Mesothelial cell of epicardium (in vitro differentiated cells): ENCODE measurements at regions not wholly inside any gene's neighbourhood (a gene's known extent, or its start where the extent isn't known, plus 50 kb on each side); places are given as distances from the start of the nearest gene placed in this dataset.

ENCODE experiments used
- DNase-seq, 2 experiments: peaks; one replicate each; pipeline ENCODE4 v3.0.0; 2021; ENCODE audit warnings: low spot score in 2 of 2; ENCODE audit not compliant: unreplicated experiment in 2 of 2
- H3K27ac Mint-ChIP-seq: 2 replicates; pipeline ENCODE4 v1.8.0; 2021; ENCODE audit warnings: mixed read lengths
- H3K27me3 Mint-ChIP-seq: 2 replicates; pipeline ENCODE4 v1.8.0; 2021; ENCODE audit warnings: low read depth, mixed read lengths
- H3K36me3 Mint-ChIP-seq: 2 replicates; pipeline ENCODE4 v1.8.0; 2021; ENCODE audit warnings: mixed read lengths
- H3K4me1 Mint-ChIP-seq: 2 replicates; pipeline ENCODE4 v1.8.0; 2021; ENCODE audit warnings: mixed read lengths
- H3K4me3 Mint-ChIP-seq: 2 replicates; pipeline ENCODE4 v1.8.0; 2021; ENCODE audit warnings: mild to moderate bottlenecking, moderate library complexity, mixed read lengths
- H3K9me3 Mint-ChIP-seq: 2 replicates; pipeline ENCODE4 v1.8.0; 2021; ENCODE audit warnings: mixed read lengths
- CTCF ChIP-seq: fragments of 200-600 bp; sonication (generic); IDR thresholded peaks from one replicate; pipeline ENCODE4 v1.5.0; 2021; ENCODE audit warnings: antibody characterized with exemption; ENCODE audit not compliant: unreplicated experiment

GRCh38 chr5:74314906-74315305, 325.6 kb downstream of the ENC1 start:
- Mint-ChIP-seq H3K9me3 (peaks cover 4% of the 10 kb centered on the region), H3K4me3 (no peak overlapping the region), H3K27ac (no peak overlapping the region), H3K36me3 (no peaks in the 10 kb centered on the region), H3K27me3 (no peaks in the 10 kb centered on the region), H3K4me1 (peaks cover 57% of the 10 kb centered on the region)
- DNase-seq = no peak
- TF ChIP-seq CTCF = no peak

GRCh38 chr5:74313896-74314295, 326.6 kb downstream of the ENC1 start:
- no peak for DNase-seq
- H3K9me3 Mint-ChIP-seq = peaks cover 3% of the 10 kb centered on the region
- peaks cover 55% of the 10 kb centered on the region for H3K4me1 Mint-ChIP-seq
- no peak overlapping the region for H3K4me3 Mint-ChIP-seq
- H3K36me3 Mint-ChIP-seq = no peaks in the 10 kb centered on the region
- H3K27ac Mint-ChIP-seq = no peak overlapping the region
- no peaks in the 10 kb centered on the region for H3K27me3 Mint-ChIP-seq
- TF ChIP-seq CTCF = no peak

- Mint-ChIP-seq H3K4me3 (no peak overlapping the region), H3K4me1 (peaks cover 49% of the 10 kb centered on the region), H3K36me3 (no peaks in the 10 kb centered on the region), H3K27ac (no peak overlapping the region), H3K9me3 (peaks cover 3% of the 10 kb centered on the region), H3K27me3 (no peaks in the 10 kb centered on the region)
- DNase-seq = no peak
- no peak for TF ChIP-seq CTCF
Measured at GRCh38 chr5:74312746-74313145, 327.8 kb downstream of the ENC1 start.

- no peak for TF ChIP-seq CTCF
- Mint-ChIP-seq H3K9me3 (peaks cover 3% of the 10 kb centered on the region), H3K4me3 (no peak overlapping the region), H3K27ac (no peak overlapping the region), H3K27me3 (no peaks in the 10 kb centered on the region), H3K36me3 (no peaks in the 10 kb centered on the region), H3K4me1 (peaks cover 48% of the 10 kb centered on the region)
- DNase-seq = no peak
Measured at GRCh38 chr5:74311961-74312360, 328.6 kb downstream of the ENC1 start.

DNA sequence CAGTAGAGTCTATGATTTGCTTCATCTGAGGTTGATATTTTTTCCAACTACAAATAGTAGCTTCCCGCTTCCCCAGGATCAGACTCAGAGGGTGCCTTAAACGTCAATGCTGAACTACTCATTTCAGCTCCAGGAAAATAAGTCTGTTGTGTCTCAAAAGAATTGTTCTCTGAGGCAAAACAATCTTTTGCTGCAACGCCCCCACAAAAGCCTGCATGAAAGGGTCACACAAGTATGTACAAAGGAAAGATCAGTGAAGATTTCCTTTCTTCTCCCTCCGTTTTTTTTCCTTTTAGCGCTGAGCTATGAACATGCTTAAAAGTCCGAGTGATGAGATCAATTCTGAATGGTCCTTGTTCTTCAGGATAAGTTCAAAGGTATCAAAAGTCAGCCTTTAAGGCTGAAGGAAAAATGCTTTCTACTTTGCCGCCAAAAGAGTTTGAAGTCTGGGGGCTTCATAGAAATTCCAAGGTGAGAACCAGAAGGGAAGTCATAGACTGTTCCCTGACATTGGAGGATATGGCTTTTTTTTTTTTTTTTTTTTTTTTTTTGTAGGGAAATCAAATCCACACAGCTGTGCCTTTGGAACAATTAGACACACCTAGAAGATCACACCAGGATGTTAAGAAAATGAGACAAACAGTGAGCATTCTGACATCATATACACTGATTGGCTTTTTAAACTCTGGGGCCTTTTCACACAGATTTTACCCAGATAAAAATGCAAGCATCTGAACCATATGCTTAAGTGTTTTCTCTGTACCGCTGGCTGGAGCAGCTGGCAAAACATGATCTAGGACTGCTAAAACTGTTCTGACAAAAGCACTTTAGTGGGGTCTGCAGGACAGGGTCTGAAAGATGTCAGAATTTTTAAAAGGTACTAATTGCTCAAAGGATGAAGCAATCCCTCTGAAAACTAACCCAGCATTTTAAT, 329.3 kb downstream of the ENC1 start:
- H3K27me3 Mint-ChIP-seq = no peaks in the 10 kb centered on the region
- TF ChIP-seq CTCF = no peak
- H3K9me3 Mint-ChIP-seq = peaks cover 3% of the 10 kb centered on the region
- DNase-seq = no peak
- no peak overlapping the region for H3K27ac Mint-ChIP-seq
- H3K4me1 Mint-ChIP-seq = peaks cover 42% of the 10 kb centered on the region
- no peaks in the 10 kb centered on the region for H3K36me3 Mint-ChIP-seq
- H3K4me3 Mint-ChIP-seq = no peak overlapping the region
